Mammary epithelial cell (primary cell): ENCODE measurements at regions not wholly inside any gene's neighbourhood (a gene's known extent, or its start where the extent isn't known, plus 50 kb on each side); places are given as distances from the start of the nearest gene placed in this dataset.

Source experiments
- CTCF ChIP-seq, 2 donors: IDR thresholded peaks in 1 of 2; conservative IDR thresholded peaks in 1 of 2; 2 replicates each; pipeline ENCODE4 v1.5.1; 2011 to 2012; ENCODE audit warnings: inconsistent platforms in 2 of 2, low read length in 2 of 2, mild to moderate bottlenecking in 2 of 2, control low read depth in 1 of 2, low read depth in 1 of 2; ENCODE audit not compliant: insufficient read depth in 1 of 2; ENCODE audit errors: extremely low read depth in 1 of 2
- EZH2 ChIP-seq: IDR thresholded peaks from 2 replicates; pipeline ENCODE4 v1.6.1; 2012; ENCODE audit warnings: low read length, inconsistent platforms, borderline replicate concordance

- TF ChIP-seq CTCF (conservative IDR thresholded peaks at IDR 0.05 in 1 of 2, IDR thresholded peaks at IDR 0.05 in 1 of 2; ENCODE audit: extremely low read depth in 1 of 2, insufficient read depth in 1 of 2, low read depth in 1 of 2, low read length in 2 of 2) (no peak), EZH2 (no peak)
Measured at GRCh38 chr3:8198605-8199004, 303.0 kb upstream of the LMCD1 start.
